ENCODE measurements at regions not wholly inside any gene's neighbourhood (a gene's known extent, or its start where the extent isn't known, plus 50 kb on each side); places are given as distances from the start of the nearest gene placed in this dataset.

- H3K4me2 ChIP-seq (ENCODE audit: control insufficient read depth, insufficient read depth) = no peak overlapping the region
- no peaks in the 10 kb centered on the region for H3K79me2 ChIP-seq (ENCODE audit: control insufficient read depth, insufficient read depth, low read length)
- intact Hi-C loops (cut with micrococcal nuclease; ENCODE audit: unreplicated experiment) (no loop called here), in situ Hi-C loops (cut with MboI) (no loop called here)
- no peak overlapping the region; the same call in 1 of the 2 replicates for H2AFZ ChIP-seq (ENCODE audit: control insufficient read depth, low read depth, low read length)
- no peak overlapping the region for H3K27ac ChIP-seq (ENCODE audit: control insufficient read depth, insufficient read depth)
- H4K20me1 ChIP-seq (ENCODE audit: control insufficient read depth, insufficient read depth) = no peaks in the 10 kb centered on the region
- no peaks in the 10 kb centered on the region for H3K4me1 ChIP-seq (ENCODE audit: control insufficient read depth, insufficient read depth, low read length)
- CTCF ChIA-PET = interaction anchor here (0.7 to 2.5 kb wide), 29 partner anchors 10 to 543 kb away, joined by 3 to 15 read pairs (median 3); no protein-coding TSS in a partner anchor
- BruUV-seq (replicated peaks) = no TSS peak
- no peak for DNase-seq (ENCODE audit: low read depth, low spot score)
- POLR2A ChIA-PET = no interaction called here
- H3K9me3 ChIP-seq (replicated peaks; ENCODE audit: control insufficient read depth, insufficient read depth, low read length) = no peaks in the 10 kb centered on the region
- 20% methylated on average over 6 of the region's 6 CpGs for WGBS (ENCODE audit: insufficient coverage, insufficient replicate concordance, low lambda C conversion rate, missing lambda C conversion rate)
- no peaks in the 10 kb centered on the region for H3K27me3 ChIP-seq (replicated peaks in 1 of 2; ENCODE audit: control insufficient read depth in 2 of 2, insufficient read depth in 2 of 2, low read length in 1 of 2)
- no peak overlapping the region for H3K4me3 ChIP-seq
- RAD21 ChIA-PET (ENCODE audit: unreplicated experiment) = interaction anchor here (1.0 to 2.8 kb wide), 6 partner anchors 8 to 481 kb away, joined by 3 to 15 read pairs (median 6); no protein-coding TSS in a partner anchor
- peak; percentile 49 for ATAC-seq
- FAIRE-seq = peak; percentile 35
- SMC1A ChIA-PET (ENCODE audit: uncharacterized antibody, unreplicated experiment) = interaction anchor here (0.6 to 3.3 kb wide), 20 partner anchors 8 to 481 kb away, joined by 3 to 23 read pairs (median 6); no protein-coding TSS in a partner anchor
- H3K36me3 ChIP-seq (ENCODE audit: control insufficient read depth in 2 of 2, insufficient read depth in 2 of 2, low read length in 1 of 2) = no peaks in the 10 kb centered on the region
- H3K9ac ChIP-seq (ENCODE audit: control insufficient read depth, insufficient read depth, low read length) = no peak overlapping the region
- TF ChIP-seq MYB (IDR thresholded peaks at IDR 0.05; ENCODE audit: borderline replicate concordance, low read depth, low read length) (no peak), NR2C1 (IDR thresholded peaks at IDR 0.05) (no peak), CTCF (IDR thresholded peaks at IDR 0.05 in 2 of 3, conservative IDR thresholded peaks at IDR 0.05 in 1 of 3; ENCODE audit: control insufficient read depth in 2 of 3, extremely low read depth in 1 of 3, insufficient read depth in 1 of 3, low read depth in 3 of 3, low read length in 3 of 3) (peak in 2 of 3 experiments; percentile 23 to 29; a peak in 1 of 6 replicates), SUZ12 (IDR thresholded peaks at IDR 0.05; ENCODE audit: unreplicated experiment) (no peak), IRF3 (IDR thresholded peaks at IDR 0.05) (no peak), ZNF622 (IDR thresholded peaks at IDR 0.05) (no peak), SMC3 (IDR thresholded peaks at IDR 0.05; ENCODE audit: borderline replicate concordance, low read length) (peak; percentile 34; the same call in 1 of the 2 replicates), PML (IDR thresholded peaks at IDR 0.05; ENCODE audit: low read length) (no peak), TCF7 (IDR thresholded peaks at IDR 0.05; ENCODE audit: borderline replicate concordance) (no peak), ZBTB33 (IDR thresholded peaks at IDR 0.05) (no peak), FOXK2 (IDR thresholded peaks at IDR 0.05) (no peak), YBX1 (IDR thresholded peaks at IDR 0.05) (no peak), RUNX3 (IDR thresholded peaks at IDR 0.05; ENCODE audit: low read length) (peak; percentile 65), SPI1 (IDR thresholded peaks at IDR 0.05; ENCODE audit: borderline replicate concordance, insufficient read depth, low read depth, low read length) (no peak), ETV6 (conservative IDR thresholded peaks at IDR 0.05 in 1 of 2, IDR thresholded peaks at IDR 0.05 in 1 of 2; ENCODE audit: borderline replicate concordance in 1 of 2, low read depth in 1 of 2) (no peak), IKZF1 (conservative IDR thresholded peaks at IDR 0.05) (no peak), RAD21 (IDR thresholded peaks at IDR 0.05; ENCODE audit: insufficient read depth, low read depth, low read length) (peak; percentile 29; the same call in 1 of the 2 replicates), ATF3 (IDR thresholded peaks at IDR 0.05; ENCODE audit: borderline replicate concordance, extremely low read depth, low read depth, low read length) (no peak), RELA (IDR thresholded peaks at IDR 0.05; ENCODE audit: borderline replicate concordance, partially characterized antibody) (no peak), BRCA1 (IDR thresholded peaks at IDR 0.05; ENCODE audit: low read depth, low read length) (no peak)
These were observed 182.4 kb upstream of the MCHR2 start for GRCh38 chr6:100176311-100176950.

Measured in GM12878 (cell line).